ENCODE measurements at regions not wholly inside any gene's neighbourhood (a gene's known extent, or its start where the extent isn't known, plus 50 kb on each side); places are given as distances from the start of the nearest gene placed in this dataset.

GRCh38 chr5:12655675-12656074, 751.4 kb upstream of the CTNND2 start:
- TF ChIP-seq, protein P1, sequence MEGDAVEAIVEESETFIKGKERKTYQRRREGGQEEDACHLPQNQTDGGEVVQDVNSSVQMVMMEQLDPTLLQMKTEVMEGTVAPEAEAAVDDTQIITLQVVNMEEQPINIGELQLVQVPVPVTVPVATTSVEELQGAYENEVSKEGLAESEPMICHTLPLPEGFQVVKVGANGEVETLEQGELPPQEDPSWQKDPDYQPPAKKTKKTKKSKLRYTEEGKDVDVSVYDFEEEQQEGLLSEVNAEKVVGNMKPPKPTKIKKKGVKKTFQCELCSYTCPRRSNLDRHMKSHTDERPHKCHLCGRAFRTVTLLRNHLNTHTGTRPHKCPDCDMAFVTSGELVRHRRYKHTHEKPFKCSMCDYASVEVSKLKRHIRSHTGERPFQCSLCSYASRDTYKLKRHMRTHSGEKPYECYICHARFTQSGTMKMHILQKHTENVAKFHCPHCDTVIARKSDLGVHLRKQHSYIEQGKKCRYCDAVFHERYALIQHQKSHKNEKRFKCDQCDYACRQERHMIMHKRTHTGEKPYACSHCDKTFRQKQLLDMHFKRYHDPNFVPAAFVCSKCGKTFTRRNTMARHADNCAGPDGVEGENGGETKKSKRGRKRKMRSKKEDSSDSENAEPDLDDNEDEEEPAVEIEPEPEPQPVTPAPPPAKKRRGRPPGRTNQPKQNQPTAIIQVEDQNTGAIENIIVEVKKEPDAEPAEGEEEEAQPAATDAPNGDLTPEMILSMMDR (IDR thresholded peaks at IDR 0.05; ENCODE audit: poor library complexity), result no peak
- no peak for TF ChIP-seq EZH2 (IDR thresholded peaks at IDR 0.05; ENCODE audit: borderline replicate concordance)
- TF ChIP-seq EZH2phosphoT487 (IDR thresholded peaks at IDR 0.05; ENCODE audit: low read depth, severe bottlenecking, unreplicated experiment), result no peak

All from hepatocyte (in vitro differentiated cells).